Mesothelial cell of epicardium (in vitro differentiated cells): ENCODE measurements at regions not wholly inside any gene's neighbourhood (a gene's known extent, or its start where the extent isn't known, plus 50 kb on each side); places are given as distances from the start of the nearest gene placed in this dataset.

ENCODE experiments used
- DNase-seq, 2 experiments: peaks; one replicate each; pipeline ENCODE4 v3.0.0; 2021; ENCODE audit warnings: low spot score in 2 of 2; ENCODE audit not compliant: unreplicated experiment in 2 of 2
- H3K27ac Mint-ChIP-seq: 2 replicates; pipeline ENCODE4 v1.8.0; 2021; ENCODE audit warnings: mixed read lengths
- H3K27me3 Mint-ChIP-seq: 2 replicates; pipeline ENCODE4 v1.8.0; 2021; ENCODE audit warnings: low read depth, mixed read lengths
- H3K36me3 Mint-ChIP-seq: 2 replicates; pipeline ENCODE4 v1.8.0; 2021; ENCODE audit warnings: mixed read lengths
- H3K4me1 Mint-ChIP-seq: 2 replicates; pipeline ENCODE4 v1.8.0; 2021; ENCODE audit warnings: mixed read lengths
- H3K4me3 Mint-ChIP-seq: 2 replicates; pipeline ENCODE4 v1.8.0; 2021; ENCODE audit warnings: mild to moderate bottlenecking, moderate library complexity, mixed read lengths
- H3K9me3 Mint-ChIP-seq: 2 replicates; pipeline ENCODE4 v1.8.0; 2021; ENCODE audit warnings: mixed read lengths
- CTCF ChIP-seq: fragments of 200-600 bp; sonication (generic); IDR thresholded peaks from one replicate; pipeline ENCODE4 v1.5.0; 2021; ENCODE audit warnings: antibody characterized with exemption; ENCODE audit not compliant: unreplicated experiment

- no peak for TF ChIP-seq CTCF
- peak overlapping the region; percentile 95 for H3K27ac Mint-ChIP-seq
- no peaks in the 10 kb centered on the region for H3K27me3 Mint-ChIP-seq
- H3K36me3 Mint-ChIP-seq, result no peaks in the 10 kb centered on the region
- H3K4me1 Mint-ChIP-seq, result peaks cover 33% of the 10 kb centered on the region
- no peak for DNase-seq
- H3K4me3 Mint-ChIP-seq, result no peak overlapping the region
- H3K9me3 Mint-ChIP-seq, result no peaks in the 10 kb centered on the region
These were observed 185.3 kb upstream of the RAB6C start for GRCh38 chr2:129794116-129794515.

GRCh38 chr2:129794540-129794939 is 184.9 kb upstream of the RAB6C start:
- Mint-ChIP-seq H3K4me1 (peaks cover 33% of the 10 kb centered on the region), H3K4me3 (no peak overlapping the region), H3K36me3 (no peaks in the 10 kb centered on the region), H3K27me3 (no peaks in the 10 kb centered on the region), H3K27ac (no peak overlapping the region), H3K9me3 (no peaks in the 10 kb centered on the region)
- TF ChIP-seq CTCF, result no peak
- DNase-seq, result no peak

- no peak for DNase-seq
- no peaks in the 10 kb centered on the region for H3K36me3 Mint-ChIP-seq
- H3K4me1 Mint-ChIP-seq, result peaks cover 36% of the 10 kb centered on the region
- H3K9me3 Mint-ChIP-seq, result no peaks in the 10 kb centered on the region
- no peak overlapping the region for H3K4me3 Mint-ChIP-seq
- no peaks in the 10 kb centered on the region for H3K27me3 Mint-ChIP-seq
- H3K27ac Mint-ChIP-seq, result no peak overlapping the region
- no peak for TF ChIP-seq CTCF
These were observed 183.2 kb upstream of the RAB6C start for GRCh38 chr2:129796225-129796624.

GRCh38 chr2:129796801-129797488 is 182.5 kb upstream of the RAB6C start:
- DNase-seq, result no peak
- Mint-ChIP-seq H3K4me1 (peaks cover 36% of the 10 kb centered on the region), H3K27me3 (no peaks in the 10 kb centered on the region)

GRCh38 chr2:129797489-129798300 is 181.8 kb upstream of the RAB6C start:
- no peak for DNase-seq
- Mint-ChIP-seq H3K27me3 (no peaks in the 10 kb centered on the region), H3K27ac (no peak overlapping the region), H3K4me3 (no peak overlapping the region), H3K36me3 (no peaks in the 10 kb centered on the region), H3K4me1 (peaks cover 41% of the 10 kb centered on the region), H3K9me3 (no peaks in the 10 kb centered on the region)
- TF ChIP-seq CTCF, result no peak

More at GRCh38 chr2:129796801-129797488, 182.5 kb upstream of the RAB6C start:
- no peak for TF ChIP-seq CTCF
- Mint-ChIP-seq H3K36me3 (no peaks in the 10 kb centered on the region), H3K9me3 (no peaks in the 10 kb centered on the region), H3K27ac (no peak overlapping the region), H3K4me3 (no peak overlapping the region)
